Activated B cell treated with CpG ODN at 0.5 μM for 24 hours (primary cell): ENCODE measurements at regions not wholly inside any gene's neighbourhood (a gene's known extent, or its start where the extent isn't known, plus 50 kb on each side); places are given as distances from the start of the nearest gene placed in this dataset.

ENCODE experiments used
- ATAC-seq: fragments of 200-7000 bp; cut with Tn5 transposase; one replicate; pipeline ENCODE4 v1.10.0; 2021; ENCODE audit warnings: low read depth, mild to moderate bottlenecking, moderate library complexity
- CTCF ChIA-PET: fragments of 350-600 bp; sonication (Branson Sonifier 250); formaldehyde crosslinking; loops from one replicate; lab custom pipeline; 2021; ENCODE audit warnings: antibody characterized with exemption; lab: Charles Lee
- POLR2A ChIA-PET: fragments of 350-600 bp; sonication (Branson Sonifier 250); formaldehyde crosslinking; loops from one replicate; lab custom pipeline; 2021; ENCODE audit warnings: antibody characterized with exemption; lab: Charles Lee
- DNase-seq: peaks from one replicate; pipeline ENCODE4 v3.0.0; 2022
- H3K27ac Mint-ChIP-seq: one replicate; pipeline ENCODE4 v1.8.0; 2020; ENCODE audit warnings: mixed read lengths
- H3K27me3 Mint-ChIP-seq: one replicate; pipeline ENCODE4 v1.8.0; 2021; ENCODE audit warnings: mixed read lengths
- H3K36me3 Mint-ChIP-seq: one replicate; pipeline ENCODE4 v1.8.0; 2021; ENCODE audit warnings: low read depth, mixed read lengths
- H3K4me1 Mint-ChIP-seq: one replicate; pipeline ENCODE4 v1.8.0; 2021; ENCODE audit warnings: mixed read lengths
- H3K4me3 Mint-ChIP-seq: one replicate; pipeline ENCODE4 v1.8.0; 2020; ENCODE audit warnings: mild to moderate bottlenecking, mixed read lengths
- H3K9me3 Mint-ChIP-seq: one replicate; pipeline ENCODE4 v1.8.0; 2020; ENCODE audit warnings: mixed read lengths
- intact Hi-C: fragments of 100-400 bp; cut with micrococcal nuclease; formaldehyde crosslinking; loops from one replicate; pipeline ENCODE4 v1.15.1; 2024
- TF ChIP-seq, protein P1 (sequence below): fragments of 200-600 bp; IDR thresholded peaks from one replicate; pipeline ENCODE4 v1.8.0; 2022; ENCODE audit warnings: antibody characterized with exemption, mild to moderate bottlenecking

DNA sequence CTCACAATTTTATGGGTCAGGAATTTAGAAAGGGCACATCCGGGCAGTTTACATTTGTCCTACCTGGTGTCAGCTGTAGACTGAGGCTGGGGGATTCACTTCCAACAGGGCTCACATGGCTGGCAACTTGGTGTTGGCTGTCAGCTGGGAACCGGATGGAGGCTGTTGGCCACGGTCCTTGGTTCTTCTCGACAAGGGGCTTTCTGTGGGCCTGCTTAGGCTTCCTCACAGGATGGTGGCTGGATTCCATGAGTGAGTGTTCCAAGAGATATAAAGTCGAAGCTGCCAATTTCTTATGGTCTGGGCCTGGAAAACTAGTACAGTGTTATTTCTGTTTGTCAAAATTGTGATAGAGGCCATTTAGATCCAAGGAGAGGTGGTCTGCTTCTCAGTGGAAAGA is 127.9 kb downstream of the PTCSC3 start:
- H3K4me3 Mint-ChIP-seq = no peak overlapping the region
- DNase-seq = no peak
- no peak for ATAC-seq
- intact Hi-C loops = no loop called here
- no peaks in the 10 kb centered on the region for H3K27me3 Mint-ChIP-seq
- no peaks in the 10 kb centered on the region for H3K9me3 Mint-ChIP-seq
- no peaks in the 10 kb centered on the region for H3K4me1 Mint-ChIP-seq
- ChIA-PET POLR2A (no interaction called here), CTCF (no interaction called here)
- H3K36me3 Mint-ChIP-seq = no peaks in the 10 kb centered on the region
- TF ChIP-seq, protein P1, sequence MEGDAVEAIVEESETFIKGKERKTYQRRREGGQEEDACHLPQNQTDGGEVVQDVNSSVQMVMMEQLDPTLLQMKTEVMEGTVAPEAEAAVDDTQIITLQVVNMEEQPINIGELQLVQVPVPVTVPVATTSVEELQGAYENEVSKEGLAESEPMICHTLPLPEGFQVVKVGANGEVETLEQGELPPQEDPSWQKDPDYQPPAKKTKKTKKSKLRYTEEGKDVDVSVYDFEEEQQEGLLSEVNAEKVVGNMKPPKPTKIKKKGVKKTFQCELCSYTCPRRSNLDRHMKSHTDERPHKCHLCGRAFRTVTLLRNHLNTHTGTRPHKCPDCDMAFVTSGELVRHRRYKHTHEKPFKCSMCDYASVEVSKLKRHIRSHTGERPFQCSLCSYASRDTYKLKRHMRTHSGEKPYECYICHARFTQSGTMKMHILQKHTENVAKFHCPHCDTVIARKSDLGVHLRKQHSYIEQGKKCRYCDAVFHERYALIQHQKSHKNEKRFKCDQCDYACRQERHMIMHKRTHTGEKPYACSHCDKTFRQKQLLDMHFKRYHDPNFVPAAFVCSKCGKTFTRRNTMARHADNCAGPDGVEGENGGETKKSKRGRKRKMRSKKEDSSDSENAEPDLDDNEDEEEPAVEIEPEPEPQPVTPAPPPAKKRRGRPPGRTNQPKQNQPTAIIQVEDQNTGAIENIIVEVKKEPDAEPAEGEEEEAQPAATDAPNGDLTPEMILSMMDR = no peak
- no peak overlapping the region for H3K27ac Mint-ChIP-seq

DNA sequence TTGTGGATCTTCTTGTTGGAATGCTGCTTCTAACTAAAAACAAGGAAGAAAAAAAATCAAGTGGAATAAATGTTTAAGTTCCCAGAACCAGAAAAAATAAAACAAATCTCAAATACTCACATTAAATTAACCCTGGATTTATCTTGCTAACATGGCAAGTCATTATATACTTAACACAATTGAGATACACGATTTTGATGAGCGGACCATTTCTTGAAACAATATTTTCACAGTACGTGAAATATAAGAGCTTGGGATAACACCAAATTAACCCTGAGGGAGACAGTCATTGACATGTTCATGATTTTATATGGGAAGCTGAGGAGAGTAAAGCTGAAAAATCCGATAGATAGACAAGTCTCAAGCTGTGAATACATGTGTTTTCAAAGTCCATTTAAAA is 128.6 kb downstream of the PTCSC3 start:
- ChIA-PET POLR2A (no interaction called here), CTCF (no interaction called here)
- Mint-ChIP-seq H3K4me1 (no peaks in the 10 kb centered on the region), H3K4me3 (no peak overlapping the region), H3K27me3 (no peaks in the 10 kb centered on the region), H3K27ac (no peak overlapping the region), H3K36me3 (no peaks in the 10 kb centered on the region), H3K9me3 (no peaks in the 10 kb centered on the region)
- DNase-seq = no peak
- TF ChIP-seq, protein P1 = no peak
- intact Hi-C loops = no loop called here
- no peak for ATAC-seq

DNA sequence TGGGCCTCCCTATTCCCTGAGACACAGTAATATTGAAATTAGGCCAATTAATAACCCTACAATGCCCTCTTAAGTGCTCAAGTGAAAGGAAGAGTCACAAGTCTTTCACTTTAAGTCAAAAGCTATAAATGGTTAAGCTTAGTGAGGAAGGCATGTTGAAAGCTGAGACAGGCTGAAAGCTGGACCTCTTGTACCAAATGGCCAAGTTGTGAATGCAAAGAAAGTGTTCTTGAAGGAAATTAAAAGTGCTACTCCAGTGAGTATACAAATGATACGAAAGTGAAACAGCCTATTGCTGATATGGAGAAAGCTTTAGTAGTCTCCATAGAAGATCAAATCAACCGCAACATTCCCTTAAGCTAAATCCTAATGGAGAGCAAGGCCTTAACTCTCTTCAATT is 140.8 kb downstream of the PTCSC3 start:
- no peaks in the 10 kb centered on the region for H3K27me3 Mint-ChIP-seq
- TF ChIP-seq, protein P1 = no peak
- H3K4me1 Mint-ChIP-seq = no peaks in the 10 kb centered on the region
- POLR2A ChIA-PET = no interaction called here
- no peaks in the 10 kb centered on the region for H3K9me3 Mint-ChIP-seq
- CTCF ChIA-PET = no interaction called here
- H3K36me3 Mint-ChIP-seq = no peaks in the 10 kb centered on the region
- intact Hi-C loops = no loop called here
- no peak overlapping the region for H3K27ac Mint-ChIP-seq
- ATAC-seq = no peak
- DNase-seq = no peak
- H3K4me3 Mint-ChIP-seq = no peak overlapping the region

DNA sequence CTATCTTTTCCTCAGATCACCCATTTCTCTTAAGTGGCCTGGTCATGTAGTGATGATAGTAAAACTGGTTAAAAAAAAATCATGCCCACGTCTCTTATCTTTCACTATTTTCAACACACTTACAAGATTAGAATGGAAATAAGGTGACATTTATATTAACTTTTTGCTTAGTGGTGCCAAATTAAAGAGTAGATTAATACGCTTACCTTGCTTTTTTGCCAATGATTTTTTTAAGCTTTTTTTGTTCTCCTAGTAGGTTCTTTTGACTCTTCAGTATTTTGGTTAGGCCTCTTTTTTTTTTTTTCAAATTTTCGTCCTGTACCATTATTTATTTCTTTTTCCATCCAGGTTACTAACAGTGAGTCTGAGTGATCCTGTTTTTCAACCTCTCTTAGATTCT is 147.9 kb downstream of the PTCSC3 start:
- Mint-ChIP-seq H3K27me3 (peaks cover 7% of the 10 kb centered on the region), H3K9me3 (no peaks in the 10 kb centered on the region), H3K4me3 (no peak overlapping the region), H3K27ac (no peak overlapping the region), H3K4me1 (no peaks in the 10 kb centered on the region), H3K36me3 (no peaks in the 10 kb centered on the region)
- no peak for DNase-seq
- no peak for ATAC-seq
- TF ChIP-seq, protein P1 = no peak
- ChIA-PET POLR2A (no interaction called here), CTCF (no interaction called here)
- intact Hi-C loops = no loop called here

DNA sequence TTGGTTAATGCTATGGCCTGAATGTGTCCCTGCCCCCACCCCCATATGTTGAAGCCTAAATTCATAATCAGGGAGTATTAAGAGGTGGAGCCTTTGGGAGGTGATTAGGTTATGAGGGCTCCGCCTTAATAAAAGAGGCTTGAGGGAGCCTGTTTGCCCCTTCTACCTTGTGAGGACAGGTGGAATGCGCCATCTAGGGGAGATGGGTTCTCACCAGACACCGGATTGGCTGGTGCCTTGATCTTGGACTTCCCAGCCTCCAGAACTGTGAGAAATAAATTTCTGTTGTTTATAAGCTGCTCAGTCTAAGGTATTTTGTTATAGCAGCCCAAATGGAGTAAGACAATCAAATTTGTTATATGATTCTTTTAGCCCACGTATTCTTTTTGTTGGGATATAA is 148.3 kb downstream of the PTCSC3 start:
- TF ChIP-seq, protein P1 = no peak
- Mint-ChIP-seq H3K4me1 (no peaks in the 10 kb centered on the region), H3K27me3 (peaks cover 7% of the 10 kb centered on the region), H3K9me3 (no peaks in the 10 kb centered on the region), H3K27ac (no peak overlapping the region), H3K36me3 (no peaks in the 10 kb centered on the region), H3K4me3 (no peak overlapping the region)
- DNase-seq (no peak), ATAC-seq (no peak)
- intact Hi-C loops = no loop called here
- POLR2A ChIA-PET = no interaction called here
- CTCF ChIA-PET = no interaction called here
